H1 (cell line): ENCODE measurements at regions not wholly inside any gene's neighbourhood (a gene's known extent, or its start where the extent isn't known, plus 50 kb on each side); places are given as distances from the start of the nearest gene placed in this dataset.

Experiments
- ASH2L ChIP-seq: fragments of 200-600, 300-600 bp; sonication (generic); IDR thresholded peaks from one replicate; pipeline ENCODE4 v1.7.1; 2017; ENCODE audit warnings: low read length
- BRCA1 ChIP-seq: IDR thresholded peaks from 2 replicates; pipeline ENCODE4 v1.6.1; 2012; ENCODE audit warnings: low read depth, low read length, improper control_type of control experiment
- CBX8 ChIP-seq: fragments of 300-800, 300-1000 bp; sonication (generic); IDR thresholded peaks from 2 replicates; pipeline ENCODE4 v1.7.1; 2016; ENCODE audit warnings: low read depth, low read length, borderline replicate concordance
- CHD2 ChIP-seq: IDR thresholded peaks from 2 replicates; pipeline ENCODE4 v1.6.1; 2012; ENCODE audit warnings: low read length, improper control_type of control experiment
- CHD7 ChIP-seq: fragments of 300-600 bp; sonication (generic); IDR thresholded peaks from 2 replicates; pipeline ENCODE4 v1.7.1; 2012; ENCODE audit warnings: low read length, moderate library complexity, mild to moderate bottlenecking, inconsistent platforms; ENCODE audit not compliant: insufficient replicate concordance
- CTBP2 ChIP-seq: IDR thresholded peaks from 2 replicates; pipeline ENCODE4 v1.7.0; 2011; ENCODE audit warnings: borderline replicate concordance, mild to moderate bottlenecking, moderate library complexity, mixed read lengths, low read length; ENCODE audit not compliant: insufficient read depth, insufficient read length
- NRF1 ChIP-seq: IDR thresholded peaks from 2 replicates; pipeline ENCODE4 v1.6.1; 2011; ENCODE audit warnings: mild to moderate bottlenecking, low read depth, low read length, improper control_type of control experiment
- SAP30 ChIP-seq: fragments of 300-600 bp; sonication (generic); IDR thresholded peaks from 2 replicates; pipeline ENCODE4 v1.7.1; 2012; ENCODE audit warnings: low read length, moderate library complexity, mild to moderate bottlenecking, inconsistent platforms; ENCODE audit not compliant: insufficient read depth, insufficient replicate concordance
- TAF7 ChIP-seq: optimal IDR thresholded peaks from 2 replicates; pipeline ENCODE3; 2011; ENCODE audit warnings: low read depth, mild to moderate bottlenecking, inconsistent platforms, low read length, moderate library complexity, borderline replicate concordance
- USF2 ChIP-seq: IDR thresholded peaks from 2 replicates; pipeline ENCODE4 v1.6.1; 2011; ENCODE audit warnings: low read length, improper control_type of control experiment

GRCh38 chrX:69066966-69067525, 98.2 kb downstream of the PJA1 start (continued):
- TF ChIP-seq CHD7 (no peak), NRF1 (no peak), CTBP2 (no peak), CHD2 (no peak), SAP30 (no peak), BRCA1 (no peak), ASH2L (no peak), TAF7 (no peak), CBX8 (no peak), USF2 (no peak)
